Glutamatergic neuron (in vitro differentiated cells): ENCODE measurements at regions not wholly inside any gene's neighbourhood (a gene's known extent, or its start where the extent isn't known, plus 50 kb on each side); places are given as distances from the start of the nearest gene placed in this dataset.

Experiments used
- DNase-seq: peaks from one replicate; pipeline ENCODE4 v3.0.0; 2022
- H3K27ac Mint-ChIP-seq: one replicate; pipeline ENCODE4 v1.8.0; 2020; ENCODE audit warnings: mild to moderate bottlenecking, mixed read lengths, inconsistent platforms; ENCODE audit not compliant: unreplicated experiment
- H3K27me3 Mint-ChIP-seq: one replicate; pipeline ENCODE4 v1.8.0; 2020; ENCODE audit warnings: mild to moderate bottlenecking, moderate library complexity, mixed read lengths, inconsistent platforms; ENCODE audit not compliant: unreplicated experiment
- H3K36me3 Mint-ChIP-seq: one replicate; pipeline ENCODE4 v1.8.0; 2020; ENCODE audit warnings: mild to moderate bottlenecking, mixed read lengths, inconsistent platforms; ENCODE audit not compliant: unreplicated experiment
- H3K4me1 Mint-ChIP-seq: one replicate; pipeline ENCODE4 v1.8.0; 2020; ENCODE audit warnings: mild to moderate bottlenecking, low read depth, mixed read lengths, inconsistent platforms; ENCODE audit not compliant: unreplicated experiment
- H3K4me3 Mint-ChIP-seq: one replicate; pipeline ENCODE4 v1.8.0; 2020; ENCODE audit warnings: mild to moderate bottlenecking, mixed read lengths, inconsistent platforms; ENCODE audit not compliant: unreplicated experiment
- H3K9me3 Mint-ChIP-seq: one replicate; pipeline ENCODE4 v1.8.0; 2020; ENCODE audit warnings: mild to moderate bottlenecking, moderate library complexity, mixed read lengths, inconsistent platforms; ENCODE audit not compliant: unreplicated experiment
- TF ChIP-seq, protein P1 (sequence below): fragments of 200-600 bp; sonication (generic); IDR thresholded peaks from one replicate; pipeline ENCODE4 v1.5.0; 2021; ENCODE audit not compliant: partially characterized antibody, unreplicated experiment

GRCh38 chr6:4587171-4587570, 189.0 kb upstream of the CDYL start:
- Mint-ChIP-seq H3K4me3 (no peak overlapping the region), H3K27me3 (peaks cover 2% of the 10 kb centered on the region), H3K4me1 (no peaks in the 10 kb centered on the region), H3K9me3 (peaks cover 5% of the 10 kb centered on the region), H3K36me3 (no peaks in the 10 kb centered on the region), H3K27ac (no peak overlapping the region)
- no peak for DNase-seq
- TF ChIP-seq, protein P1, sequence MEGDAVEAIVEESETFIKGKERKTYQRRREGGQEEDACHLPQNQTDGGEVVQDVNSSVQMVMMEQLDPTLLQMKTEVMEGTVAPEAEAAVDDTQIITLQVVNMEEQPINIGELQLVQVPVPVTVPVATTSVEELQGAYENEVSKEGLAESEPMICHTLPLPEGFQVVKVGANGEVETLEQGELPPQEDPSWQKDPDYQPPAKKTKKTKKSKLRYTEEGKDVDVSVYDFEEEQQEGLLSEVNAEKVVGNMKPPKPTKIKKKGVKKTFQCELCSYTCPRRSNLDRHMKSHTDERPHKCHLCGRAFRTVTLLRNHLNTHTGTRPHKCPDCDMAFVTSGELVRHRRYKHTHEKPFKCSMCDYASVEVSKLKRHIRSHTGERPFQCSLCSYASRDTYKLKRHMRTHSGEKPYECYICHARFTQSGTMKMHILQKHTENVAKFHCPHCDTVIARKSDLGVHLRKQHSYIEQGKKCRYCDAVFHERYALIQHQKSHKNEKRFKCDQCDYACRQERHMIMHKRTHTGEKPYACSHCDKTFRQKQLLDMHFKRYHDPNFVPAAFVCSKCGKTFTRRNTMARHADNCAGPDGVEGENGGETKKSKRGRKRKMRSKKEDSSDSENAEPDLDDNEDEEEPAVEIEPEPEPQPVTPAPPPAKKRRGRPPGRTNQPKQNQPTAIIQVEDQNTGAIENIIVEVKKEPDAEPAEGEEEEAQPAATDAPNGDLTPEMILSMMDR, result no peak

DNA sequence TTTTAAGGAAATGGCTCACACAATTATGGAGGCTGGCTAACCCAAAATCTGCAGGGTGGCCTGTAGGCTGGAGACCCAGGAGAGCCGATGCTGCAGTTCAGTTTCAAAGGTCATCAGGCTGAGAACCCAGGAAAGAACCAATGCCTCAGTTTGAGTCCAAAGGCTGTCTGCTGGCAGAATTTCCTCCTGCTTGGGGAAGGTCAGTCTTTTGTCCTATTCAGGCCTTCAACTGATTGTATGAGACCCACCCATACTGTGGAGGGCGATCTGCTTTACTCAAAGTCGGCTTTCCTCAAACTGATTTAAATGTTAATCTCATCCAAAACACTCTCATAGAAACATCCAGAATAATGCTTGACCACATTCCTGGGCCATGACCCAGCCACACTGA, 189.7 kb upstream of the CDYL start:
- H3K27ac Mint-ChIP-seq, result no peak overlapping the region
- H3K27me3 Mint-ChIP-seq, result peaks cover 2% of the 10 kb centered on the region
- H3K9me3 Mint-ChIP-seq, result peaks cover 2% of the 10 kb centered on the region
- H3K4me1 Mint-ChIP-seq, result no peaks in the 10 kb centered on the region
- TF ChIP-seq, protein P1, result no peak
- H3K4me3 Mint-ChIP-seq, result no peak overlapping the region
- no peaks in the 10 kb centered on the region for H3K36me3 Mint-ChIP-seq
- no peak for DNase-seq

- TF ChIP-seq, protein P1, result no peak
- no peak for DNase-seq
- no peak overlapping the region for H3K27ac Mint-ChIP-seq
- no peaks in the 10 kb centered on the region for H3K4me1 Mint-ChIP-seq
- H3K9me3 Mint-ChIP-seq, result peaks cover 2% of the 10 kb centered on the region
- no peaks in the 10 kb centered on the region for H3K36me3 Mint-ChIP-seq
- no peak overlapping the region for H3K4me3 Mint-ChIP-seq
- peaks cover 2% of the 10 kb centered on the region for H3K27me3 Mint-ChIP-seq
These were observed 190.3 kb upstream of the CDYL start for GRCh38 chr6:4585682-4586468.

DNA sequence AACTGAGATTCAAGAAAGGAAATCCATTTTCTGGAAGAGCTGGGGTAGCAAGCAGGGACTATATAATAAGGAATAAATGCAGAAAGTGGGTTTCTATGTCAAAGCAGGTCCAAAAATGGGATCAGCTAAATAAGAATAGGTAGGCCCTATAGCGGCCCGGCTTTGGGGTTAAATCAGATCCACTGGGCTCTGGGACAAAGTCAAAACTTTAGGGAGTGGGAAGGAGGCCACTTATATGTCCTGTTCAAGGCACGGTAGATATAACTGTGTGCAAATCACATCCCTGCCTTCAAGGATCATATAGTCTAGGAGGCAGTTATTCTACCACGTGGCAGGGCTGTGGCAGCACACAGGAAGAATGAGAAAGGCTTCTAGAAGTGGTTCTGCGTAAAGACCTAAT, 191.4 kb upstream of the CDYL start:
- Mint-ChIP-seq H3K27me3 (peaks cover 2% of the 10 kb centered on the region), H3K9me3 (peaks cover 2% of the 10 kb centered on the region), H3K4me3 (no peak overlapping the region), H3K27ac (no peak overlapping the region), H3K36me3 (no peaks in the 10 kb centered on the region), H3K4me1 (no peaks in the 10 kb centered on the region)
- TF ChIP-seq, protein P1, result no peak
- DNase-seq, result no peak
